Gastrocnemius medialis (tissue), 4 donors: ENCODE measurements at regions not wholly inside any gene's neighbourhood (a gene's known extent, or its start where the extent isn't known, plus 50 kb on each side); places are given as distances from the start of the nearest gene placed in this dataset.

ENCODE experiments used
- POLR2A ChIP-seq, 2 donors: fragments of 450-650 bp; IDR thresholded peaks; one replicate each; pipeline ENCODE4 v1.6.1; 2017; ENCODE audit warnings: antibody characterized with exemption in 2 of 2, mild to moderate bottlenecking in 2 of 2, moderate library complexity in 2 of 2
- TF ChIP-seq, protein P1 (sequence below), 5 experiments: fragments of 450-650 bp in 3 of 5; fragments of 200-600 bp in 2 of 5; sonication (generic) in 2 of 5; IDR thresholded peaks in 4 of 5; conservative IDR thresholded peaks in 1 of 5; 1 replicate in 4 of 5; 2 replicates in 1 of 5; pipeline ENCODE4 v1.5.1; 2016 to 2019; ENCODE audit warnings: antibody characterized with exemption in 5 of 5, mild to moderate bottlenecking in 3 of 5, moderate library complexity in 3 of 5

DNA sequence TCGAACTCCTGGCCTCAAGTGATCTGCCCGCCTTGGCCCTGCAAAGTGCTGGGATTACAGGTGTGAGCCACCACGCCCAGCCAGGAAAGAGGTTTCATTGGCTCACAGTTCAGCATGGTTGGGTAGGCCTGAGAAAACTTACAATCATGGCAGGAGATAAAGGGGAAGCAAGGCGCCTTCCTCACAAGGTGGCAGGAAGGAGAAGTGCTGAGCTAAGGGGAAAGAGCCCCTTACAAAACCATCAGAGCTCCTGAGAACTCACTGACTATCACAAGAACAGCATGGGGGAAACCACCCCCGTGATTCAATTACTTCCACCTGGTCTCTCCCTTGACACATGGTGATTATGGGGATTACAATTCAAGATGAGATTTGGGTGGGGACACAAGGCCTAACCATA, 411.7 kb upstream of the ZFHX3 start:
- TF ChIP-seq, protein P1, sequence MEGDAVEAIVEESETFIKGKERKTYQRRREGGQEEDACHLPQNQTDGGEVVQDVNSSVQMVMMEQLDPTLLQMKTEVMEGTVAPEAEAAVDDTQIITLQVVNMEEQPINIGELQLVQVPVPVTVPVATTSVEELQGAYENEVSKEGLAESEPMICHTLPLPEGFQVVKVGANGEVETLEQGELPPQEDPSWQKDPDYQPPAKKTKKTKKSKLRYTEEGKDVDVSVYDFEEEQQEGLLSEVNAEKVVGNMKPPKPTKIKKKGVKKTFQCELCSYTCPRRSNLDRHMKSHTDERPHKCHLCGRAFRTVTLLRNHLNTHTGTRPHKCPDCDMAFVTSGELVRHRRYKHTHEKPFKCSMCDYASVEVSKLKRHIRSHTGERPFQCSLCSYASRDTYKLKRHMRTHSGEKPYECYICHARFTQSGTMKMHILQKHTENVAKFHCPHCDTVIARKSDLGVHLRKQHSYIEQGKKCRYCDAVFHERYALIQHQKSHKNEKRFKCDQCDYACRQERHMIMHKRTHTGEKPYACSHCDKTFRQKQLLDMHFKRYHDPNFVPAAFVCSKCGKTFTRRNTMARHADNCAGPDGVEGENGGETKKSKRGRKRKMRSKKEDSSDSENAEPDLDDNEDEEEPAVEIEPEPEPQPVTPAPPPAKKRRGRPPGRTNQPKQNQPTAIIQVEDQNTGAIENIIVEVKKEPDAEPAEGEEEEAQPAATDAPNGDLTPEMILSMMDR (IDR thresholded peaks at IDR 0.05 in 4 of 5, conservative IDR thresholded peaks at IDR 0.05 in 1 of 5): no peak
- no peak for TF ChIP-seq POLR2A (IDR thresholded peaks at IDR 0.05)
